ENCODE measurements at regions not wholly inside any gene's neighbourhood (a gene's known extent, or its start where the extent isn't known, plus 50 kb on each side); places are given as distances from the start of the nearest gene placed in this dataset.

GRCh38 chr1:219293410-219293809, 119.7 kb downstream of the LYPLAL1 start:
- TF ChIP-seq SCRT1 (tag by site-specific recombination; IDR thresholded peaks at IDR 0.05; ENCODE audit: borderline replicate concordance), result no peak
- no peak for TF ChIP-seq ZSCAN18 (tag by site-specific recombination; IDR thresholded peaks at IDR 0.05)
- TF ChIP-seq TCF7L2 (IDR thresholded peaks at IDR 0.05; ENCODE audit: borderline replicate concordance, low read depth, low read length), result no peak
- TF ChIP-seq BCL11A (tag by site-specific recombination; IDR thresholded peaks at IDR 0.05; ENCODE audit: low read depth), result no peak
- no peak for TF ChIP-seq ZFP3 (tag by site-specific recombination; IDR thresholded peaks at IDR 0.05; ENCODE audit: low read depth)
- TF ChIP-seq, protein P1, sequence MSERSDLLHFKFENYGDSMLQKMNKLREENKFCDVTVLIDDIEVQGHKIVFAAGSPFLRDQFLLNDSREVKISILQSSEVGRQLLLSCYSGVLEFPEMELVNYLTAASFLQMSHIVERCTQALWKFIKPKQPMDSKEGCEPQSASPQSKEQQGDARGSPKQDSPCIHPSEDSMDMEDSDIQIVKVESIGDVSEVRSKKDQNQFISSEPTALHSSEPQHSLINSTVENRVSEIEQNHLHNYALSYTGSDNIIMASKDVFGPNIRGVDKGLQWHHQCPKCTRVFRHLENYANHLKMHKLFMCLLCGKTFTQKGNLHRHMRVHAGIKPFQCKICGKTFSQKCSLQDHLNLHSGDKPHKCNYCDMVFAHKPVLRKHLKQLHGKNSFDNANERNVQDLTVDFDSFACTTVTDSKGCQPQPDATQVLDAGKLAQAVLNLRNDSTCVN (tag by site-specific recombination; optimal IDR thresholded peaks at IDR 0.05), result no peak
- TF ChIP-seq, protein P2, sequence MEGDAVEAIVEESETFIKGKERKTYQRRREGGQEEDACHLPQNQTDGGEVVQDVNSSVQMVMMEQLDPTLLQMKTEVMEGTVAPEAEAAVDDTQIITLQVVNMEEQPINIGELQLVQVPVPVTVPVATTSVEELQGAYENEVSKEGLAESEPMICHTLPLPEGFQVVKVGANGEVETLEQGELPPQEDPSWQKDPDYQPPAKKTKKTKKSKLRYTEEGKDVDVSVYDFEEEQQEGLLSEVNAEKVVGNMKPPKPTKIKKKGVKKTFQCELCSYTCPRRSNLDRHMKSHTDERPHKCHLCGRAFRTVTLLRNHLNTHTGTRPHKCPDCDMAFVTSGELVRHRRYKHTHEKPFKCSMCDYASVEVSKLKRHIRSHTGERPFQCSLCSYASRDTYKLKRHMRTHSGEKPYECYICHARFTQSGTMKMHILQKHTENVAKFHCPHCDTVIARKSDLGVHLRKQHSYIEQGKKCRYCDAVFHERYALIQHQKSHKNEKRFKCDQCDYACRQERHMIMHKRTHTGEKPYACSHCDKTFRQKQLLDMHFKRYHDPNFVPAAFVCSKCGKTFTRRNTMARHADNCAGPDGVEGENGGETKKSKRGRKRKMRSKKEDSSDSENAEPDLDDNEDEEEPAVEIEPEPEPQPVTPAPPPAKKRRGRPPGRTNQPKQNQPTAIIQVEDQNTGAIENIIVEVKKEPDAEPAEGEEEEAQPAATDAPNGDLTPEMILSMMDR (tag by site-specific recombination; IDR thresholded peaks at IDR 0.05), result no peak
- no peak for TF ChIP-seq BCL11B (tag by site-specific recombination; IDR thresholded peaks at IDR 0.05; ENCODE audit: low read depth)
